HG03460 (cell line): ENCODE measurements at regions not wholly inside any gene's neighbourhood (a gene's known extent, or its start where the extent isn't known, plus 50 kb on each side); places are given as distances from the start of the nearest gene placed in this dataset.
"Not testable (repeated sequence)": the region's sequence is repeated elsewhere in the genome, so short reads cannot be mapped to it uniquely, and the experiment has no call there.

ENCODE experiments used
- ATAC-seq: cut with Tn5 transposase; IDR thresholded peaks from one replicate; pipeline ENCODE4 v1.9.1; 2021; ENCODE audit not compliant: unreplicated experiment

- no peak for ATAC-seq
These were observed 551.2 kb upstream of the ANKRD30A start for GRCh38 chr10:36574207-36574606.

- no peak for ATAC-seq
These were observed 552.2 kb upstream of the ANKRD30A start for GRCh38 chr10:36573246-36573645.

GRCh38 chr10:36564433-36564832 lies 561.0 kb upstream of the ANKRD30A start:
- no peak for ATAC-seq

GRCh38 chr10:36559412-36560400 lies 565.7 kb upstream of the ANKRD30A start:
- ATAC-seq: no peak

GRCh38 chr10:36556468-36556867 lies 568.9 kb upstream of the ANKRD30A start:
- no peak for ATAC-seq

- ATAC-seq: no peak
These were observed 570.4 kb upstream of the ANKRD30A start for GRCh38 chr10:36555036-36555435.

- ATAC-seq: no peak
These were observed 577.4 kb upstream of the ANKRD30A start for GRCh38 chr10:36547965-36548364.

- ATAC-seq: no peak
These were observed 582.9 kb upstream of the ANKRD30A start for GRCh38 chr10:36542493-36542892.

- ATAC-seq: no peak
These were observed 584.8 kb upstream of the ANKRD30A start for GRCh38 chr10:36540611-36541010.

- ATAC-seq: no peak
These were observed 586.3 kb upstream of the ANKRD30A start for GRCh38 chr10:36538953-36539586.

- ATAC-seq: peak; percentile 100
These were observed 590.9 kb upstream of the ANKRD30A start for GRCh38 chr10:36534471-36535002.

- no peak for ATAC-seq
These were observed 591.5 kb upstream of the ANKRD30A start for GRCh38 chr10:36533861-36534260.

- ATAC-seq: no peak
These were observed 592.1 kb upstream of the ANKRD30A start for GRCh38 chr10:36533316-36533715.

- no peak for ATAC-seq
These were observed 593.8 kb upstream of the ANKRD30A start for GRCh38 chr10:36531621-36532020.

- no peak for ATAC-seq
These were observed 599.4 kb upstream of the ANKRD30A start for GRCh38 chr10:36526033-36526432.

GRCh38 chr10:36524126-36524525 lies 601.3 kb upstream of the ANKRD30A start:
- not testable (repeated sequence) for ATAC-seq

GRCh38 chr10:36519909-36520308 lies 605.5 kb upstream of the ANKRD30A start:
- no peak for ATAC-seq

- ATAC-seq: no peak
These were observed 609.1 kb upstream of the ANKRD30A start for GRCh38 chr10:36516281-36516680.

GRCh38 chr10:36515319-36515718 lies 610.1 kb upstream of the ANKRD30A start:
- ATAC-seq: no peak

GRCh38 chr10:36507715-36508114 lies 617.7 kb upstream of the ANKRD30A start:
- ATAC-seq: no peak

GRCh38 chr10:36506697-36507496 lies 618.5 kb upstream of the ANKRD30A start:
- no peak for ATAC-seq
